ENCODE measurements at regions not wholly inside any gene's neighbourhood (a gene's known extent, or its start where the extent isn't known, plus 50 kb on each side); places are given as distances from the start of the nearest gene placed in this dataset.
A peak's percentile ranks its signal among the peaks of the same experiment; 100 is the strongest.

- Mint-ChIP-seq H3K4me1 (no peaks in the 10 kb centered on the region), H3K9me3 (ENCODE audit: low read depth) (peaks cover 6% of the 10 kb centered on the region), H3K36me3 (ENCODE audit: low read depth) (no peaks in the 10 kb centered on the region), H3K27me3 (peaks cover 4% of the 10 kb centered on the region), H3K4me3 (no peak overlapping the region), H3K27ac (no peak overlapping the region)
- POLR2A ChIA-PET = no interaction called here
- no peak for ATAC-seq
- DNase-seq = no peak
- CTCF ChIA-PET = no interaction called here
- intact Hi-C loops (cut with DNase I, micrococcal nuclease) = no loop called here
Measured at GRCh38 chr18:44620812-44621211, 59.9 kb upstream of the SETBP1 start.

GRCh38 chr18:44624052-44624451, 56.6 kb upstream of the SETBP1 start:
- Mint-ChIP-seq H3K27ac (no peak overlapping the region), H3K4me3 (no peak overlapping the region), H3K27me3 (peaks cover 3% of the 10 kb centered on the region), H3K36me3 (ENCODE audit: low read depth) (no peaks in the 10 kb centered on the region), H3K4me1 (no peaks in the 10 kb centered on the region), H3K9me3 (ENCODE audit: low read depth) (no peaks in the 10 kb centered on the region)
- DNase-seq (no peak), ATAC-seq (no peak)
- ChIA-PET POLR2A (no interaction called here), CTCF (no interaction called here)
- intact Hi-C loops (cut with DNase I, micrococcal nuclease) = no loop called here

DNA sequence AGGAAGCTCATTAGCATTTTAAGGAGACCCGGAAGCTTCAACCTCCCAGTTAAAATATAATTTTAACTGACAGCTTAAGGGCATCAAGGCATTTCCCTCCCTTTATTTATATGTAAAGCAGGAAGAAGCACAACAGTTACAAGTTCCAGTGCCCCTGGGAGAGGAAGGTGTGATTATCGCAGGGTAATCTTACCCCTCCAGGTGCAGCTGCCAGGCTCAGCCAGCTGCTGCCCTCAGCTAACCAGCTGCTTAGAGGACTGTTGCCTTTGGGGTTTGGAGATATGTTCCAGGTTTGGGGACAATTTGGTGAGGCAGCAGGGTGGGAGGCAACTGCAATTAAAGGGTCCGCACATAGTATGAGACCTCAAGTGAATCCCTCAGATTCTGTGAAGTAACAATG, 55.3 kb upstream of the SETBP1 start:
- no peak for ATAC-seq
- peaks cover 4% of the 10 kb centered on the region for H3K4me1 Mint-ChIP-seq
- intact Hi-C loops (cut with DNase I, micrococcal nuclease) = no loop called here
- CTCF ChIA-PET = interaction anchor here (0.6 kb wide), 1 partner anchor 1577 kb away, joined by 3 read pairs; no protein-coding TSS in a partner anchor
- POLR2A ChIA-PET = no interaction called here
- peaks cover 3% of the 10 kb centered on the region for H3K27me3 Mint-ChIP-seq
- no peaks in the 10 kb centered on the region for H3K36me3 Mint-ChIP-seq (ENCODE audit: low read depth)
- no peaks in the 10 kb centered on the region for H3K9me3 Mint-ChIP-seq (ENCODE audit: low read depth)
- H3K27ac Mint-ChIP-seq = no peak overlapping the region
- no peak for DNase-seq
- no peak overlapping the region for H3K4me3 Mint-ChIP-seq

GRCh38 chr18:44626236-44626635, 54.5 kb upstream of the SETBP1 start:
- H3K4me3 Mint-ChIP-seq = no peak overlapping the region
- intact Hi-C loops (cut with DNase I, micrococcal nuclease) = no loop called here
- ATAC-seq = no peak
- DNase-seq = no peak
- peaks cover 3% of the 10 kb centered on the region for H3K27me3 Mint-ChIP-seq
- POLR2A ChIA-PET = no interaction called here
- CTCF ChIA-PET = no interaction called here
- H3K4me1 Mint-ChIP-seq = peaks cover 4% of the 10 kb centered on the region
- no peak overlapping the region for H3K27ac Mint-ChIP-seq
- no peaks in the 10 kb centered on the region for H3K36me3 Mint-ChIP-seq (ENCODE audit: low read depth)
- H3K9me3 Mint-ChIP-seq (ENCODE audit: low read depth) = no peaks in the 10 kb centered on the region

DNA sequence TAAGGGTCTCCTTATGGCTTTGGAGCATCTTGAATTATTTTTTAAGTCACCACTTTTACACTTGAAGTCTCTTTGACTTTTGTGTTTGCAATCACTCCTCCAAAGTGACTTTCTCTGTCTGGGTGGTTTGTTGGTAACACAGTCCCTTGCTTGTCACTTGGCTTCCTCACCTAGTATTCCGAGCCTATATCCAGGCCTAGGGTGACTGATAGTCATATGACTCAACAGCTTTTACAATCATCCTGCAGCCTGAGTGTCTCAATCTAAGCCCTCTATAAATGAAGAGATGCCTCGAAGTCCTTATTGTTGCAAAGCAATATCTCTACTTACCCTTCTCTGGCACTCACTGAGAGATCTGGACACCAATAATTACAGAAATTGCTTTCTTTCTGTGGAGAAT, 53.9 kb upstream of the SETBP1 start:
- DNase-seq = no peak
- Mint-ChIP-seq H3K27me3 (peaks cover 3% of the 10 kb centered on the region), H3K4me3 (no peak overlapping the region), H3K4me1 (peaks cover 4% of the 10 kb centered on the region), H3K27ac (no peak overlapping the region), H3K9me3 (ENCODE audit: low read depth) (no peaks in the 10 kb centered on the region), H3K36me3 (ENCODE audit: low read depth) (no peaks in the 10 kb centered on the region)
- intact Hi-C loops (cut with DNase I, micrococcal nuclease) = no loop called here
- CTCF ChIA-PET = no interaction called here
- no peak for ATAC-seq
- POLR2A ChIA-PET = no interaction called here

DNA sequence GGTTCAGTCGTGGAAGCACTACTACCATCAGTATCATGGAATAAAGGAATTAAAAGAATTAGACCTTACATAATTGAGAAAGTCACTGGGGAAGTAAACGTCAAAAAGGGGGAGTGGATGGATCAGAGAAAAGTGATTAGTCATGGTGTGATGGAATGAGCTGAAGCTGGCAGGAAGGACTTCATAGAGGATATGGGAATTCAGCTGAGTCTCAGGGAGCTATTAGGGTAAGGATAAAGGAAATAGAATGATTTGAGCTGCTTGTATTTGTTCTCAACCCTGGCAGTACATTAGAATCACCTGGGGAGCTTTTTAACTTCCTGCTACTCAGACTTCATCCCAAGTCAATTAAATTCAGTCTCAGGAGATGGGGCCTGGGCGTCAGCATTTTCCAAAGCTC, 53.4 kb upstream of the SETBP1 start:
- Mint-ChIP-seq H3K9me3 (ENCODE audit: low read depth) (no peaks in the 10 kb centered on the region), H3K4me1 (peaks cover 4% of the 10 kb centered on the region), H3K27ac (no peak overlapping the region), H3K27me3 (peaks cover 3% of the 10 kb centered on the region), H3K4me3 (no peak overlapping the region), H3K36me3 (ENCODE audit: low read depth) (no peaks in the 10 kb centered on the region)
- ATAC-seq (no peak), DNase-seq (no peak)
- intact Hi-C loops (cut with DNase I, micrococcal nuclease) = no loop called here
- CTCF ChIA-PET = no interaction called here
- POLR2A ChIA-PET = no interaction called here

DNA sequence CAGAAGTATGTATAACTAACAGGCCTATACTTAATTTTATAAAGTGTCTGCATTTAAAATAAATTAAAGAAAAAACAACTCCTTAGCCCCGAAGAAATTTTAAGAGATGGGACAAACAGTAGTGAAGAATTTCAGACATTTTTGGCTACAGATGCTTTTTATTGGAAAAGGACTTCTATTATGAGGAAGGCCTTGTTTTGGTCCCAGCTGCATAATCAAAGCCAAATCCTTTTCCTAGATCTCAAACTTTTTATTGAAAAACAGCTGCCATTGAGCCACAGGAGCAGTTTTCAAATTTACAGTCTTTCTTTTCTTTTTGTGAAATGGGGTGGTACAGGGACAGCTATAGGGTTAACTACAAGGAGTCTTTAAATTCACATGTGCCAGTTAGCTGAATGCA, 51.3 kb upstream of the SETBP1 start:
- ChIA-PET CTCF (no interaction called here), POLR2A (no interaction called here)
- Mint-ChIP-seq H3K4me3 (no peak overlapping the region), H3K27me3 (peaks cover 3% of the 10 kb centered on the region), H3K9me3 (ENCODE audit: low read depth) (no peaks in the 10 kb centered on the region), H3K36me3 (ENCODE audit: low read depth) (no peaks in the 10 kb centered on the region), H3K4me1 (peaks cover 4% of the 10 kb centered on the region), H3K27ac (no peak overlapping the region)
- DNase-seq (no peak), ATAC-seq (no peak)
- intact Hi-C loops (cut with DNase I, micrococcal nuclease) = no loop called here

GRCh38 chr18:44630118-44630517, 50.6 kb upstream of the SETBP1 start:
- Mint-ChIP-seq H3K4me1 (peaks cover 4% of the 10 kb centered on the region), H3K9me3 (ENCODE audit: low read depth) (no peaks in the 10 kb centered on the region), H3K27ac (no peak overlapping the region), H3K4me3 (no peak overlapping the region), H3K27me3 (peaks cover 3% of the 10 kb centered on the region), H3K36me3 (ENCODE audit: low read depth) (no peaks in the 10 kb centered on the region)
- intact Hi-C loops (cut with DNase I, micrococcal nuclease) = no loop called here
- CTCF ChIA-PET = no interaction called here
- no peak for DNase-seq
- peak; percentile 49 for ATAC-seq
- POLR2A ChIA-PET = no interaction called here
